ENCODE measurements at regions not wholly inside any gene's neighbourhood (a gene's known extent, or its start where the extent isn't known, plus 50 kb on each side); places are given as distances from the start of the nearest gene placed in this dataset.

GRCh38 chr2:187126247-187127005 lies 277.5 kb upstream of the ZSWIM2 start:
- TF ChIP-seq CTCF (conservative IDR thresholded peaks at IDR 0.05; ENCODE audit: low read depth, low read length) = no peak
- no peak overlapping the region for H3K4me3 ChIP-seq (ENCODE audit: low read depth, low read length)
- no peak for DNase-seq (ENCODE audit: low read depth)

DNA sequence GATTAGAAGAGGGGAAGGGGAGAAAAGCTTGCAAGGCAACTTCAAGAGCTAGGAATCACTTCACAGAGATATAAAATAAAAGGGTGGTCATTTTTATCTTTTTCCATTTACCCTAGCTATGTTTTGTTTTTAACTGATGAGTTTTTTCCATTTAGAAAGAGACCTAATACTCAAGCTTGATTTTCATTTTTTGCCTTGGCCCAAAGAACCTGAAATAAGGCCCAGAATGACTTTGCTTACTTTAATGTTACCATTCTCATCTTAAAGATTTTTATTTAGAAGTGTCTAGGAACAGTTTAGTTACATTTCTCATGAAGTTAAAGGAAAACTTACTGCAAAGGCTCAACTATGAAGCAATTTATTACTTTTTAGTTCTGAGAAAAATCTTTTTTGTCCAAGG lies 276.3 kb upstream of the ZSWIM2 start:
- no peak for TF ChIP-seq CTCF (conservative IDR thresholded peaks at IDR 0.05; ENCODE audit: low read depth, low read length)

DNA sequence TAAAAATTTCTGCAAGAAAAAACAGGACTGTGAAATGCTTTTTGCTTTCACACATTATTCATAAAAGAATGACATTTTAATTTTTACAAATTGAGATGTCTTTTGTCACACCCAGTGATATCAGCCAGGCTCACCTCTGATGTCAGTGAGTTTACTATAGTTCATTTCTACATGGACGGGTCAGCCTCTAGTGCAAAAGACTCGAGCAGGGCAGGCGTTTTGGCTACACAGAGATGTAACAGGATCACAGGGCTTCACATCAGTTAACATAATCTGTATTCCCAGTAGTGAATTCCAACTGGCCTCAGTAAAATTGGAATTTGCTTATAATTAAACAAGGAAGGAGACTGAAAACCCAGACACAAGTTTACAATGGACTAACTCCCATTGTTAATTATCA lies 275.6 kb upstream of the ZSWIM2 start:
- DNase-seq (ENCODE audit: low read depth) = no peak
- no peak overlapping the region for H3K4me3 ChIP-seq (ENCODE audit: low read depth, low read length)
- TF ChIP-seq CTCF (conservative IDR thresholded peaks at IDR 0.05; ENCODE audit: low read depth, low read length) = no peak

More for the DNA sequence above, 276.3 kb upstream of the ZSWIM2 start:
- no peak for DNase-seq (ENCODE audit: low read depth)
- H3K4me3 ChIP-seq (ENCODE audit: low read depth, low read length) = no peak overlapping the region

DNA sequence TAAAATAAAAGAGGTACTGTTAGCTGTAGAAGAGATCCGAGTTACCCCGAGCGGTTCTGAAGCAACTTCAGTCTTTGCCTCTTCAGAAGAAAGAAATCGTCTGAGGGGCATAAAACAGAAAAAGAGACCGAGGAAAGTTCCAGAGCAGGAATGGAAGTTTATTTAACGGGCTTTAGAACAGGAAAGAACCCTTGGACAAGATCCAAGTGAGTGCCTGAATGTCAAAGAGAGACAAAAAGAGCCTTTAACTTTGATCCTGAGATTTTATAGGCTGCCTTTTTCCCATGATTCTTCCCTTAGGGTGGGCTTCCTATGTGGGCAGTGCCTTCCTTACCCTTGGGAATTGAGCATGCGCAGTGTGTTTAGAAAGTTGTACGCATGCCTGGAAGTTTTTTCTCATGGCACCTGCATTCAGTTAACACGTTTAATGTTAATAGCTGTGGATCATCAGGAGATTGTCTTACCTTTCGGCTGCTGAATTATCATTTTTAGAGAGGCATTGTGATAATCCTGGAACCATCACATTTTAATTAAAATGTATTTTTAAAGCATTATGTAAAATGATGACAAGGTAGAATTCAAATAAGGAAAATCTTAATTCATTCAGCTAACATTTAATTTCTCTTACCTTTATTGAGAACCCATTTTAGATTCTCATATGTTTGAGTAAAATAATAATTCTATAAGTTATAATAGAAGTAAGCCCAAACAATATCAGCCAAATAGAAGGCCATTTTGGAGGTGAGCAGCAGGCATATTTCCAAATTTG lies 269.5 kb upstream of the ZSWIM2 start:
- no peak overlapping the region for H3K4me3 ChIP-seq (ENCODE audit: low read depth, low read length)
- DNase-seq (ENCODE audit: low read depth) = no peak
- TF ChIP-seq CTCF (conservative IDR thresholded peaks at IDR 0.05; ENCODE audit: low read depth, low read length) = no peak

- no peak for DNase-seq (ENCODE audit: low read depth)
- TF ChIP-seq CTCF (conservative IDR thresholded peaks at IDR 0.05; ENCODE audit: low read depth, low read length) = no peak
Observed at GRCh38 chr2:187117483-187117882, 268.5 kb upstream of the ZSWIM2 start.

GRCh38 chr2:187115627-187116026 lies 266.7 kb upstream of the ZSWIM2 start:
- no peak for DNase-seq (ENCODE audit: low read depth)
- H3K4me3 ChIP-seq (ENCODE audit: low read depth, low read length) = no peak overlapping the region
- TF ChIP-seq CTCF (conservative IDR thresholded peaks at IDR 0.05; ENCODE audit: low read depth, low read length) = no peak

More at GRCh38 chr2:187117483-187117882, 268.5 kb upstream of the ZSWIM2 start:
- H3K4me3 ChIP-seq (ENCODE audit: low read depth, low read length) = no peak overlapping the region

Measured in epithelial cell of proximal tubule (primary cell).